DMS114 treated with DMSO at 0.1 percent for 48 hours (cell line): ENCODE measurements at regions not wholly inside any gene's neighbourhood (a gene's known extent, or its start where the extent isn't known, plus 50 kb on each side); places are given as distances from the start of the nearest gene placed in this dataset.
A peak's percentile ranks its signal among the peaks of the same experiment; 100 is the strongest.
"Not testable (repeated sequence)": the region's sequence is repeated elsewhere in the genome, so short reads cannot be mapped to it uniquely, and the experiment has no call there.

ENCODE experiments used
- DNase-seq: peaks from one replicate; lab custom pipeline; 2025; ENCODE audit not compliant: unreplicated experiment; lab: John Stamatoyannopoulos, UW

- DNase-seq = no peak
Observed at GRCh38 chr2:149732730-149733290, 145.2 kb upstream of the MMADHC start.

GRCh38 chr2:149732001-149732685, 144.6 kb upstream of the MMADHC start:
- DNase-seq = no peak

DNA sequence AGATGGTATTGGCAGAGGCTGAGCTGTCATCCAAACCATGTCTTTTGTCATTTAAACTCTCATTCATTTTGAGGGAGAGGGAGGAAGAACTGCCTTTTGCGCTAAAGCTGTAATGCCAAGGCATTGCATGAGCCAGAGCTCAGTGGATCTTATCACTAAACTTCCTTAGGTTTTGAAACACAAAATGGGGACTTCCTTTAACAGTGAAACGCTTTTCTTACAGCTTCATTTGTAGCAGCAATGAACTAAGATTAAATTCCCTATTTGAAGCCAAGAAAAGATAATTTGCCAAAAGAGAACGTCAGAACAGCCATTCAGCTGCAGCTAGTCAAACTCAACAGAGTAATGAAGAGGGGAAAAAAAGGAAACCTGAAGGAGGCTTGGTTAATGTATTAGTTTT, 143.5 kb upstream of the MMADHC start:
- DNase-seq = no peak

DNA sequence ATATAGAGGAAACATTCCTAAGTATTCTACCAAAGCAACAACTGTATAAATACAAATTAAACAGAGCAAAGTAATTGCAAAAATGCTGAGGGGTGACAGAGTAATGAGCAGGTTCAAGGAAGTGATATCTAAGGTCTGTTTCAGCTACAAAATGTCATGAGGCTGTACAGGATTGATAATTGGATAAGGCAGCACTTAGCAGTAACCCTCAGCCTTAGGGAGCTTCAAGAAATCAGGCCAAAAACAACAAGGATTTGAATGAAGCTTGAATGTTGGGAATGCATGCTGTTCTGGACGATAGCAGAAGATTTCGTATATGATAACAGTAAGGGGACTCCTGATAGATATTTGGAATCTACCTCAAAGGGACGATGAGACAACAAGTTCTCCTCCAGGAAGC, 142.0 kb upstream of the MMADHC start:
- no peak for DNase-seq

DNA sequence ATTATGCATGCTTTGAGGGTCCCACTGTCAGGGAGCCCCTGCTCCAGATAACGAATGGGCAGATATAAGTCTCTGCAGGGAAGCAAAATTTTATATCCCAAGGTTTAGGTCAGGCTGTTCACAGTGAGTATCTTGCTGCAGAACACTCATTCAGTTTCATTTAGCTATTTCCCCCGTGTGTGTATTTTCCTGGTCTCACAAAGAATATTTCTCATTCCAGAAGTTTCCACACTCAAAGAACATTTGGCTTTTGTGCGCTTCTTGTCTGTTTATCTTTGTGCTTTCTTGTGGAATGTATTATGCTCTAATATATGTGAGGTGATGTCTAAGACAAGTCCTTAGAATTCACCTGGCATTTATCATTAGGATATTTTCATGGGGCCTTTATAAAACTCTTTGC, 140.4 kb upstream of the MMADHC start:
- no peak for DNase-seq

DNA sequence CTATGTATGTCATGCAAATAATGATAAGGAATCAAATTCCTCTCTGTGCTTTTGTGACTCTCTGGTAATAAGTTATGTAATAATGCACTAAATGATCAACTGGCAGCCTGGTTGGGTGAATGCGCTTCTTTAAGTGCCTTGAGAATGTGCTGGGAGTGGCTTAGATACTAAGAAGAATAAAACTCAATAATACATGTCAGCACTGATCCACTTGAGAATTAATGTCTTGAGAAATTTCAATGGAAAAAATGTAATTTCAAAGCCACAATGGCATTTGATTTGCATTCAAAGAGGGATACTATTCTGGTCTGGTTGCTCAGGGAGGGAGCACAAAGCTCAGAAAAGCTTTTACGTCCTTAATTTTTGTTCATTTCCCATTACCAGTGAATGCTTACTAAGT, 137.7 kb upstream of the MMADHC start:
- no peak for DNase-seq

DNA sequence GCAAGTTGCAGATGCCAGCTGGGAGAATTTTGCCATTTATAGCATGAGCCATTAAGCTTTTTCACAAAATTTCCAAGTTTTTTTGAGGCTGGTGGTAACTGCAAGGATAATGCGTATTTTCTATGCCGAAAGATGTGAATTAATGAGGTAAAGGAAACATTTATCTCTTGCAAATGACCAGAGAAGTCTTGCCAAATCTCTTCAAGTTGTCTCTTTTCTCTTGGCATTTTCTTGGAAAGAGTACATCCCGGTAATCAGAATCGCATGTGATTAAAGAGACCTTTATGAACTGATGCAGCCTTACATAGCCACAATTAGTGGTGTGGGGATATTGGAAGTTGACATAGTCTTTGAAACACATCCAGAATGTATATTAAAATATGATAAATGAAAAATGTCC, 136.5 kb upstream of the MMADHC start:
- DNase-seq = no peak

DNA sequence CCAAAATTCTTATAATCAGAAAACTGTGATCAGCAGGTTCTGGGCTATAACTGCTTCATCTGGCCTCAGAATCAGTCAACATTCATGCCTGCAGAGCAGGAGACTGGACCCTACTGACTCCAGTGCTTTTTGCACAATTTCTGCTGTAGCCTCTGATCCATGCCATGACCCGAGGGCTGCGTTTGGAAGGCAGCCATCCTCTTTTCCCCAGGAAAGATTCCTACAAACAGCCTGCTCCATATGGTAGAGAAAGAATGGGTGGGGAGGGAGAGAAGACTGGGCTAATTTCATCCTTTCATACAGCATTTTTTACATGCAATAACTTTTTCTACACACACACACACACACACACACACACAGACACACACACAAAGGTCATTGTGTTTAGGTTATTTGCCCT, 133.0 kb upstream of the MMADHC start:
- no peak for DNase-seq

- DNase-seq = no peak
Observed at GRCh38 chr2:149719695-149720094, 132.1 kb upstream of the MMADHC start.

GRCh38 chr2:149716687-149717086, 129.1 kb upstream of the MMADHC start:
- DNase-seq = no peak

DNA sequence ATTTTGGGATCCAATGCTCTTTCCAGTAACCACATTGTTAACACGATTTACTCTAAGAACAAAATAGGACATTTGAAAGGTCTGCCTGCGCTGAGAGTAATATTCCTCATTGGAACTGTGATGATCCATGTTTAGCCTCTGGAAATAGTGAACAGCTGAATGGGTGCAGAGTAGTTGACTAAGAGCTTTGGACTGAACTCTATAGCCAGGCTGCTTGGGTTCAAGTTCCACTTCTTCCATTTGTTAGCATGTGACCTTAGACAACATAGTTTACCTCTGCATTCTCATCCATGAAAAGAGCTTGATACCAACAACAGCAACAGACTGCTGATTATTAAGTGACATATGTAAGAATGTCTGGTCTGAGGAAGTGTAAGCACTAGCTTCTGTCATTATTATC, 128.3 kb upstream of the MMADHC start:
- no peak for DNase-seq

DNA sequence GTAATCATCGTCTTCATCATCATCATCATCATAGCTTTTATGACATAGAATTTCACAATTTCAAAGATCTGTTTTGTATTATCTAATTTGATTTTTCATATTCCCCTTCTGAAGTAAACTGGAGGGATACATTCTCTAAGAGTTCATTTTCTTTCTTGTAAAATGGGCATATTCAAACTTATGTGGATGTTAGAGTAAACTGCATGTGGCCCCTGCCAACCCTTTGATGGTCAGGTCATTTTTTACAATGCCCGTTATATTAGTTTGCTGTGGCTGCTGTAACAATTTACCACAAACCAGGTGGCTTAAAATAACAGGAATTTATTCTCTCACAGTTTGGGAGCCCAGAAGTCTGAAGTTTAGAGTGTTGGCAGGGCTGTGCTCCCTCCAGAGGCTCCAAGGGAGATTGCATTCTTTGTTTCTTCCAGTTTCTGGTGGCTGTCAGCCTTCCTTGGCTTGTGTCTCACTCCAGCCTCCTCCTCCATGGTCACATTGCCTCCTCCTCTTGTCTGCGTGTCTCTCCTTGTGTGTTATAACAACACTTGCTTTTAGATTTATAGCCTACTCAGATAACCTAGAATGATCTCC, 127.5 kb upstream of the MMADHC start:
- DNase-seq = peak; percentile 13

DNA sequence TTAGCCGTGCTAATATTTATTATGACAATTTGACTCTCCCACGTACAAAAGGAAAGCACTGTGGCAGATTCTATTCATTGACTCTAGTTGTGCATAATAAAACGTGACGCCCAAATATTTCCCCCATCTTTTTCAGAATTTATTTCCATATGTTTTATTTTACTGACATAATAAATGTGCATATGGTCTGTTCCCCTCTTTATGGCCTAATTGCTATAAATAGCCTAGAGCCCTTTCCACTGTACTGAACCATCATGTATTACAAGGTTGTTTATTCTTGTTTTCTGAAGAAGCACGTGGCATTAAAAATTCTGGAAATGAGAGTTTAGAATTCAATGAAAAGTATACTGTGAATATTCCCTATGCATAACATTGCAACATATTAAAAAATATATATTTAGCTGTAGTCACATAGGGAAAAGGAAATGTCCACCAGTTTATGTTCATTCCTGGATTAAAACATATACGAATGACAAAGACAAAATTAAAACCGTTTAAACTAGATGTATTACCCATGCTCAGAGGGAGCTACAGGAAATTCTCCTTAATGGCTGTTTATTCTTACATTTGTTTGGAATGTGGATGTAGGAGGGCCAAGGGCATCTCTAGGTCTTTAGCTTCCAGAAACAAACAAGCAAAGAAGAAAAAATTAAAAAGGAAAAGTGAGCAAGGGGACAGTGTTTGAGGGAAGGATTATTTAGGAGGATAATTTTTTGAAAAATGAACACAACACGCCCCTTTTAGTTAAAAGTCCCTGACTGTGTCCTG, 122.1 kb upstream of the MMADHC start:
- DNase-seq = no peak

- DNase-seq = no peak
Observed at GRCh38 chr2:149703281-149703680, 115.7 kb upstream of the MMADHC start.

- no peak for DNase-seq
Observed at GRCh38 chr2:149702571-149702970, 115.0 kb upstream of the MMADHC start.

DNA sequence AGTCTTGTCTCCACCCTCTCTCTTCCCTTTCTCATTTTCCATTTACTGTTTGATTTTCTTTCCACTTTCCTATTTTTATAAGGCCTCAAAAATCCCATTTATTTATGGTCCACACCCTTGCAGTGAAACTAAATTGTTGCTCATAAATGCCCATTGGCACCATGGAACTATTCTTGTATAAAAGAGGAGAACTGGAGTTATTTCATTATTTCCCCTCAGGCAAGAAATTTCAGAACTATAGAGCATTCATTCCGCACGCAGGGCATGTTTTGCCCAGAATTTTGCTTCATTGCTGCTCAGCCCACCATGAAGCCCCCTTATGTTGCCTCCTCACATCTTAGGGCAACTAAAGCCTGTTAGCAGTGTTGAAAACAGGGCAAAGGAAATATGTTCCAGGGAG, 113.7 kb upstream of the MMADHC start:
- DNase-seq = no peak

DNA sequence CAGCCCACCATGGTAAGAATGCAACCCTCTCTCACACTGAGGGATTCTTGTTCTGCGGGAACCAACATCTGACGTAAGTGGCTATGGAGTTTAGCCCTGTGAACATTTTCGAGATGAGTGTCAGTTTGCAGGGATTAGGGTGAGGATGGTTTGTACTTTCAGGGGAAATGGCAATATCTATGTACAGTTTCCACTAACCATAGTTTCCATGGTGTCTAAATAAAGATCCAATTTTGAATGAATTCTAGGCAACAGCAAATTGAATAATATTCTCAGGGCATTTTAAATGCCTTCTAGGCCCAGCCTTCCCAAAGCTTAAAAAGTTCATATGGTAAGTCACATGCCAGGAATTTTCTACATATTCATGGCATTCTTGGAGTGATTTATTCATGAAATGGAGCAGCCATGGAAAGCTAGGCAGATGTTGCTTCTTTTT, 105.4 kb upstream of the MMADHC start:
- DNase-seq = no peak

GRCh38 chr2:149690825-149691224, 103.2 kb upstream of the MMADHC start:
- no peak for DNase-seq

- DNase-seq = no peak
Observed at GRCh38 chr2:149687052-149687427, 99.5 kb upstream of the MMADHC start.

DNA sequence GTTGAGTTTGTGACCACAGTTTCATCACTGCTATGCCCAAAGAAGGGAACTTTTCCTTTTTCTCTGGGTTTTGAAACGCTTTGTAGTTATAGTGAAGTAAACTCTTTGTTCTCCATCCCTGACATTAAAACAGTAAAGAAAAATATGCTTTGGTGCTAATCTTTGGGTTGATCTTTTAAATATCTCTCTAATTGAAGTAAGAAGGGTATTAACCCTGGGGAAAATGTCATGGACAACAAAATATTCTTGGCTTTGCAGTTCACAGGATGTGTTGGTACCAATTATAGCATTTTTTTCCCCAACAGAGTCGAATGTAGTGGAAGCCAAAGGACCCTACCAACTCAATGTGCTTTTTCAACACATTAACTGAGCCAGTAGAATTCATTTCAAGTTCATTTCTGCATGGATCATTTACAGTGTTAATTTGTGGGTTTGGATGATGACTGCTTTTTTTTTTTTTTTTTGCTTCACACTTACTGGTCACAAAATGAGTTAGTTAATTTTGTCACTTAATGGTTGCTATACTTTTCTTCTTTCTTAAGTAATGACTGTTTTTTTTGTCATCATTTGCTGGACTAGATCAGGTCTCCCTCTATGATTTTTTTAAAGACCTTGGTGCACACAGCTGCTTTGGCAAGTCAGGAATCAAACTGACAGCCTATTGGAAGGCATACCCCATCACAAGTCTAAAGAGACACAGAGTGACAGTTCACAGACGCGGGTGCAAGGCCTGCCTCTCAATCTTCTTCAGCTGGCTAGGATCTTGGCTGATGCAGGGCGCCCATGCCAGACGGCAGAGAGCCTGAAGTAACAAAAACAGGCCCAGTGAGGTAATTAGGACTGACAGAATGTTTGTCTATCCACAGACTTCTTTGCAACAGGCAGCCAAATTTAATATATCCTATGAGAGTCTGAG, 98.8 kb upstream of the MMADHC start:
- no peak for DNase-seq

- not testable (repeated sequence) for DNase-seq
Observed at GRCh38 chr2:149685401-149685800, 97.8 kb upstream of the MMADHC start.
